Lower lobe of right lung (tissue), 2 donors: ENCODE measurements at regions not wholly inside any gene's neighbourhood (a gene's known extent, or its start where the extent isn't known, plus 50 kb on each side); places are given as distances from the start of the nearest gene placed in this dataset.
"Not testable (repeated sequence)": the region's sequence is repeated elsewhere in the genome, so short reads cannot be mapped to it uniquely, and the experiment has no call there.

Source experiments
- ATAC-seq, 2 donors: fragments of 200-7000 bp; cut with Tn5 transposase; one replicate each; pipeline ENCODE4 v1.9.1; 2020 to 2022; ENCODE audit warnings: mild to moderate bottlenecking in 2 of 2, moderate library complexity in 2 of 2
- DNase-seq: peaks from one replicate; pipeline ENCODE4 v3.0.0-alpha.2; 2020
- H3K27ac ChIP-seq: fragments of 200-600 bp; one replicate; pipeline ENCODE4 v1.8.0; 2022
- H3K27me3 ChIP-seq: fragments of 200-600 bp; one replicate; pipeline ENCODE4 v1.8.0; 2022; ENCODE audit warnings: low read depth
- H3K36me3 ChIP-seq: fragments of 200-600 bp; one replicate; pipeline ENCODE4 v1.8.0; 2022; ENCODE audit warnings: mild to moderate bottlenecking
- H3K4me1 ChIP-seq: fragments of 200-600 bp; one replicate; pipeline ENCODE4 v1.8.0; 2022
- H3K4me3 ChIP-seq: fragments of 200-600 bp; one replicate; pipeline ENCODE4 v1.8.0; 2022; ENCODE audit warnings: mild to moderate bottlenecking
- H3K9me3 ChIP-seq: fragments of 200-600 bp; one replicate; pipeline ENCODE4 v1.8.0; 2022
- intact Hi-C: fragments of 100-400 bp; cut with DNase I; formaldehyde crosslinking; loops from one replicate; pipeline ENCODE4 v1.11.0; 2022
- TF ChIP-seq, protein P1 (sequence below): fragments of 200-600 bp; IDR thresholded peaks from one replicate; pipeline ENCODE4 v1.8.0; 2022; ENCODE audit warnings: antibody characterized with exemption, mild to moderate bottlenecking
- donor health status: DM: no; HTN: yes; CAD: no; lungs with severe emphysema.

DNA sequence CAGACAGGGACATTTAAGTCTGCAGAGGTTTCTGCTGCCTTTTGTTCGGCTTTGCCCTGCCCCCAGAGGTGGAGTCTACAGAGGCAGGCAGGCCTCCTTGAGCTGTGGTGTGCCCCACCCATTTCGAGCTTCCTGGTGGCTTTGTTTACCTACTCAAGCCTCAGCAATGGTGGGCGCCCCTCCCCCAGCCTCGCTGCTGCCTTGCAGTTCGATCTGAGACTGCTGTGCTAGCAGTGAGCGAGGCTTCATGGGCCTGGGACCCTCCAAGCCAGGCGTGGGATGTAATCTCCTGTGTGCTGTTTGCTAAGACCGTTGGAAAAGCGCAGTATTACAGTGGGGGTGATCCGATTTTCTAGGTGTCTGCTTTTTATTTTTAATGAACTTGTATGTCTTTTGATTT lies 133.6 kb upstream of the NTRK2 start:
- H3K36me3 ChIP-seq, H3K9me3 ChIP-seq, intact Hi-C loops, ATAC-seq, DNase-seq, H3K4me3 ChIP-seq, H3K27me3 ChIP-seq, H3K4me1 ChIP-seq, H3K27ac ChIP-seq: not testable (repeated sequence)

DNA sequence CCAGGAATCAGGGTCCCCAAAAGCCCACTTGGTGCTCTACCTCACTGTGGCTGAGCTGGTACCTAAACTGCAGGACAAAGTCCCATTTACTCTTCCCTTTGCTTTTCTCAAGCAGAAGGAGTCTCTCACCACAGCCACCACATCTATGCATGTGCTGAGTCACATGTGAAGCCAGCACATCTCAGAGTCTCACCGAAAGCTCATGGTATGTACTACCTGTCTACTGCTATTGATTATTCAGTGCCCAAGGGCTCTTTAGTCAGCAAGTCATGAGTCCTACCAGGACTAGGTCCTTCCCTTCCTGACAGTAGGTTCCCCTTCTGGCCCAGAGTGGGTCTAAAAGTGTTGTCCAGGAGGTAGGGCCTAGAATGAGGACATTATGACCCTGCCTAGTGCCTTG lies 130.7 kb upstream of the NTRK2 start:
- DNase-seq (no peak), ATAC-seq (no peak)
- H3K36me3 ChIP-seq = no peaks in the 10 kb centered on the region
- TF ChIP-seq, protein P1, sequence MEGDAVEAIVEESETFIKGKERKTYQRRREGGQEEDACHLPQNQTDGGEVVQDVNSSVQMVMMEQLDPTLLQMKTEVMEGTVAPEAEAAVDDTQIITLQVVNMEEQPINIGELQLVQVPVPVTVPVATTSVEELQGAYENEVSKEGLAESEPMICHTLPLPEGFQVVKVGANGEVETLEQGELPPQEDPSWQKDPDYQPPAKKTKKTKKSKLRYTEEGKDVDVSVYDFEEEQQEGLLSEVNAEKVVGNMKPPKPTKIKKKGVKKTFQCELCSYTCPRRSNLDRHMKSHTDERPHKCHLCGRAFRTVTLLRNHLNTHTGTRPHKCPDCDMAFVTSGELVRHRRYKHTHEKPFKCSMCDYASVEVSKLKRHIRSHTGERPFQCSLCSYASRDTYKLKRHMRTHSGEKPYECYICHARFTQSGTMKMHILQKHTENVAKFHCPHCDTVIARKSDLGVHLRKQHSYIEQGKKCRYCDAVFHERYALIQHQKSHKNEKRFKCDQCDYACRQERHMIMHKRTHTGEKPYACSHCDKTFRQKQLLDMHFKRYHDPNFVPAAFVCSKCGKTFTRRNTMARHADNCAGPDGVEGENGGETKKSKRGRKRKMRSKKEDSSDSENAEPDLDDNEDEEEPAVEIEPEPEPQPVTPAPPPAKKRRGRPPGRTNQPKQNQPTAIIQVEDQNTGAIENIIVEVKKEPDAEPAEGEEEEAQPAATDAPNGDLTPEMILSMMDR = no peak
- H3K27me3 ChIP-seq = no peaks in the 10 kb centered on the region
- no peak overlapping the region for H3K4me3 ChIP-seq
- intact Hi-C loops = no loop called here
- peaks cover 9% of the 10 kb centered on the region for H3K9me3 ChIP-seq
- no peaks in the 10 kb centered on the region for H3K4me1 ChIP-seq
- no peak overlapping the region for H3K27ac ChIP-seq

GRCh38 chr9:84542554-84542953 lies 127.0 kb upstream of the NTRK2 start:
- TF ChIP-seq, protein P1 = no peak
- intact Hi-C loops = no loop called here
- H3K27me3 ChIP-seq = no peaks in the 10 kb centered on the region
- peaks cover 9% of the 10 kb centered on the region for H3K9me3 ChIP-seq
- no peak overlapping the region for H3K27ac ChIP-seq
- no peaks in the 10 kb centered on the region for H3K4me1 ChIP-seq
- H3K36me3 ChIP-seq = no peaks in the 10 kb centered on the region
- DNase-seq (no peak), ATAC-seq (no peak)
- no peak overlapping the region for H3K4me3 ChIP-seq

GRCh38 chr9:84554069-84554664 lies 115.4 kb upstream of the NTRK2 start:
- ATAC-seq = no peak
- intact Hi-C loops = no loop called here
- Histone ChIP-seq H3K27ac (no peak overlapping the region), H3K27me3 (no peaks in the 10 kb centered on the region), H3K4me1 (no peaks in the 10 kb centered on the region), H3K9me3 (no peaks in the 10 kb centered on the region), H3K36me3 (no peaks in the 10 kb centered on the region), H3K4me3 (no peak overlapping the region)
- DNase-seq = no peak
- TF ChIP-seq, protein P1 = no peak

DNA sequence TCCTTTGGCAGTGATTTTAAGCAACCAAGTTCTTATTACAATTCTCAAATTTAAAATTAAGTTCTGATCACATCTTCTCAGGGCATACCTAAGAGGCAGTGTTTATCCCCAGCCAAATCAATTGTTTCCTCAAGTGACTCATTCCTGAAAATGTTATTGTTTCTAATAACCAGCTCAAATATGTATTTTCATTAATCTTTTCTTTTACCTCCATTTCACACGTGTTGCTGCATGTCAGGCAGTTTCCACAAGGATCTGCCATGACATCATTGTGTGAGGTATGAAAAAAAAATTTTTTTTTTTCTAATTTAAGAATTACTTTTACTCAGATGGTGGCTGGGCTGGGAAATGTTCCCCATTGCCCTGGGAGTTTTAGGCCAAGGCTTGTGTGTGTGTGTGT lies 113.0 kb upstream of the NTRK2 start:
- DNase-seq = no peak
- no peak overlapping the region for H3K4me3 ChIP-seq
- intact Hi-C loops = no loop called here

GRCh38 chr9:84557751-84558150 lies 111.8 kb upstream of the NTRK2 start:
- intact Hi-C loops = no loop called here
- Histone ChIP-seq H3K4me3 (no peak overlapping the region), H3K9me3 (no peaks in the 10 kb centered on the region), H3K27me3 (no peaks in the 10 kb centered on the region), H3K4me1 (no peaks in the 10 kb centered on the region), H3K27ac (no peak overlapping the region), H3K36me3 (no peaks in the 10 kb centered on the region)
- ATAC-seq = no peak
- TF ChIP-seq, protein P1 = no peak
- DNase-seq = no peak

More for the DNA sequence above, 113.0 kb upstream of the NTRK2 start:
- Histone ChIP-seq H3K27ac (no peak overlapping the region), H3K4me1 (no peaks in the 10 kb centered on the region), H3K27me3 (no peaks in the 10 kb centered on the region), H3K9me3 (no peaks in the 10 kb centered on the region), H3K36me3 (no peaks in the 10 kb centered on the region)
- ATAC-seq = no peak
- TF ChIP-seq, protein P1 = no peak
